HCT116 (cell line): ENCODE measurements at regions not wholly inside any gene's neighbourhood (a gene's known extent, or its start where the extent isn't known, plus 50 kb on each side); places are given as distances from the start of the nearest gene placed in this dataset.

Source experiments
- ATAC-seq: fragments of 200-7000 bp; cut with Tn5 transposase; 2 replicates; pipeline ENCODE4 v1.9.1; 2020; ENCODE audit warnings: mild to moderate bottlenecking, moderate library complexity
- BruUV-seq: library from RNA; stranded (reverse); fragments of 400-500 nt; replicated peaks from 2 replicates; lab custom pipeline; 2021; lab: Mats Ljungman, UMichigan
- CTCF ChIA-PET: fragments of 300-600 bp; sonication (Branson Sonifier 250); formaldehyde crosslinking; loops from one replicate; lab custom pipeline; 2021; ENCODE audit warnings: antibody characterized with exemption; lab: Charles Lee
- POLR2A ChIA-PET: fragments of 300-600, 350-600 bp; sonication (Branson Sonifier 250); formaldehyde crosslinking; loops from one replicate; lab custom pipeline; 2021; ENCODE audit warnings: antibody characterized with exemption; lab: Charles Lee
- RAD21 ChIA-PET, 2 experiments: fragments of 300-600 bp; sonication (Branson Sonifier 250); formaldehyde crosslinking; loops; one replicate each; lab custom pipeline; 2023; ENCODE audit warnings: low total read pairs in 2 of 2; ENCODE audit not compliant: uncharacterized antibody in 2 of 2, unreplicated experiment in 2 of 2, low non-redundant PET in 1 of 2; lab: Charles Lee
- DNase-seq: peaks from one replicate; pipeline ENCODE4 v3.0.0-alpha.2; 2010; ENCODE audit warnings: low read depth, low spot score
- H2AFZ ChIP-seq: fragments of 200-600 bp; shearing (Covaris generic), sonication (generic); 2 replicates; pipeline ENCODE4 v1.6.1; 2017; ENCODE audit warnings: low read depth, mixed run types, mixed read lengths, antibody characterized with exemption, low read length; ENCODE audit not compliant: poor library complexity, severe bottlenecking
- H3K27ac ChIP-seq: 2 replicates; pipeline ENCODE4 v1.5.1; 2012; ENCODE audit warnings: low read depth, low read length
- H3K27me3 ChIP-seq: fragments of 200-600 bp; sonication (generic); 2 replicates; pipeline ENCODE4 v1.6.1; 2016; ENCODE audit warnings: mixed run types, low read length, mixed read lengths; ENCODE audit not compliant: insufficient read depth
- H3K36me3 ChIP-seq, 2 experiments: fragments of 200-500 bp in 1 of 2; fragments of 200-600 bp in 1 of 2; sonication (Bioruptor generic) in 1 of 2; sonication (generic) in 1 of 2; 2 replicates each; pipeline versions ENCODE4 v1.5.1 to v1.6.1; 2014 to 2016; ENCODE audit warnings: low read length in 2 of 2, inconsistent platforms in 1 of 2, mixed read lengths in 1 of 2, mixed run types in 1 of 2; ENCODE audit not compliant: insufficient read depth in 2 of 2, control insufficient read depth in 1 of 2
- H3K4me1 ChIP-seq, 2 experiments: fragments of 200-600 bp in 1 of 2; sonication (generic) in 1 of 2; 2 replicates each; pipeline versions ENCODE4 v1.5.1 to v1.6.1; 2012 to 2017; ENCODE audit warnings: low read length in 2 of 2, inconsistent platforms in 1 of 2, mild to moderate bottlenecking in 1 of 2, mixed read lengths in 1 of 2, mixed run types in 1 of 2, moderate library complexity in 1 of 2; ENCODE audit not compliant: insufficient read depth in 2 of 2, control insufficient read depth in 1 of 2
- H3K4me2 ChIP-seq: fragments of 200-600 bp; sonication (generic); 2 replicates; pipeline ENCODE4 v1.6.1; 2017; ENCODE audit warnings: mixed run types, low read length, mixed read lengths
- H3K4me3 ChIP-seq, 2 experiments: fragments of 200-600 bp in 1 of 2; sonication (generic) in 1 of 2; replicated peaks in 1 of 2; 2 replicates each; pipeline ENCODE4 v1.5.1; 2011 to 2016; ENCODE audit warnings: low read length in 2 of 2, control low read depth in 1 of 2, low read depth in 1 of 2, mild to moderate bottlenecking in 1 of 2, mixed read lengths in 1 of 2, mixed run types in 1 of 2
- H3K79me2 ChIP-seq: fragments of 200-600 bp; sonication (generic); 2 replicates; pipeline ENCODE4 v1.6.1; 2017; ENCODE audit warnings: mild to moderate bottlenecking, mixed run types, low read length, moderate library complexity, mixed read lengths; ENCODE audit not compliant: insufficient read depth
- H3K9ac ChIP-seq: fragments of 200-600 bp; sonication (generic); 2 replicates; pipeline ENCODE4 v1.6.1; 2016; ENCODE audit warnings: low read length, mixed read lengths
- H3K9me2 ChIP-seq: fragments of 200-600 bp; sonication (generic), shearing (Covaris generic); 2 replicates; pipeline ENCODE4 v1.6.1; 2017; ENCODE audit warnings: mixed run types, mild to moderate bottlenecking, moderate library complexity; ENCODE audit not compliant: insufficient read depth
- H3K9me3 ChIP-seq, 2 experiments: fragments of 200-500 bp in 1 of 2; fragments of 200-600 bp in 1 of 2; sonication (Bioruptor generic) in 1 of 2; sonication (generic) in 1 of 2; 2 replicates each; pipeline ENCODE4 v1.6.1; 2014 to 2017; ENCODE audit warnings: low read length in 2 of 2, mixed read lengths in 2 of 2, inconsistent platforms in 1 of 2, low read depth in 1 of 2, mild to moderate bottlenecking in 1 of 2, mixed run types in 1 of 2, moderate library complexity in 1 of 2; ENCODE audit not compliant: control insufficient read depth in 1 of 2, insufficient read depth in 1 of 2
- H4K20me1 ChIP-seq: fragments of 200-600 bp; sonication (generic), shearing (Covaris generic); 2 replicates; pipeline ENCODE4 v1.6.1; 2017; ENCODE audit warnings: mixed run types, mild to moderate bottlenecking, moderate library complexity; ENCODE audit not compliant: insufficient read depth
- CTCF ChIP-seq, 3 experiments: fragments of 200-600 bp in 1 of 3; sonication (generic) in 1 of 3; IDR thresholded peaks in 2 of 3; conservative IDR thresholded peaks in 1 of 3; 2 replicates each; pipeline ENCODE4 v1.5.1; 2012 to 2017; ENCODE audit warnings: low read depth in 2 of 3, low read length in 2 of 3, antibody characterized with exemption in 1 of 3, borderline replicate concordance in 1 of 3, control low read depth in 1 of 3, mild to moderate bottlenecking in 1 of 3, mixed read lengths in 1 of 3, mixed run types in 1 of 3, moderate library complexity in 1 of 3; ENCODE audit not compliant: insufficient read depth in 1 of 3
- ELF1 ChIP-seq: IDR thresholded peaks from 2 replicates; pipeline ENCODE4 v1.6.1; 2012; ENCODE audit warnings: low read depth, borderline replicate concordance
- EZH2 ChIP-seq: fragments of 200-600 bp; sonication (generic); IDR thresholded peaks from 2 replicates; pipeline ENCODE4 v1.6.1; 2017; ENCODE audit warnings: antibody characterized with exemption, mixed run types
- FOSL1 ChIP-seq: IDR thresholded peaks from 2 replicates; pipeline ENCODE4 v1.6.1; 2012; ENCODE audit warnings: low read depth
- POLR2A ChIP-seq: IDR thresholded peaks from 2 replicates; pipeline ENCODE4 v1.7.0; 2011; ENCODE audit warnings: borderline replicate concordance; ENCODE audit not compliant: insufficient read depth, insufficient read length; ENCODE audit errors: extremely low read depth
- POLR2AphosphoS5 ChIP-seq: IDR thresholded peaks from 2 replicates; pipeline ENCODE4 v1.6.1; 2011; ENCODE audit warnings: mild to moderate bottlenecking, low read depth, low read length, moderate library complexity
- SRF ChIP-seq: IDR thresholded peaks from 2 replicates; pipeline ENCODE4 v1.6.1; 2012; ENCODE audit warnings: low read depth
- YY1 ChIP-seq: IDR thresholded peaks from 2 replicates; pipeline ENCODE4 v1.6.1; 2011; ENCODE audit warnings: low read length, low read depth, moderate library complexity, mild to moderate bottlenecking; ENCODE audit not compliant: insufficient replicate concordance; ENCODE audit errors: extremely low read depth
- ZNF274 ChIP-seq: fragments of 200-500 bp; sonication (Bioruptor generic); IDR thresholded peaks from 2 replicates; pipeline ENCODE4 v1.6.1; 2014; ENCODE audit warnings: mild to moderate bottlenecking, low read depth, low read length, inconsistent platforms
- intact Hi-C: fragments of 100-400 bp; cut with micrococcal nuclease; formaldehyde crosslinking; loops from 2 replicates; pipeline ENCODE4 v1.10.0; 2022
- TF ChIP-seq, protein P1 (sequence below): IDR thresholded peaks from 2 replicates; pipeline ENCODE4 v1.6.1; 2012; ENCODE audit warnings: low read depth

DNA sequence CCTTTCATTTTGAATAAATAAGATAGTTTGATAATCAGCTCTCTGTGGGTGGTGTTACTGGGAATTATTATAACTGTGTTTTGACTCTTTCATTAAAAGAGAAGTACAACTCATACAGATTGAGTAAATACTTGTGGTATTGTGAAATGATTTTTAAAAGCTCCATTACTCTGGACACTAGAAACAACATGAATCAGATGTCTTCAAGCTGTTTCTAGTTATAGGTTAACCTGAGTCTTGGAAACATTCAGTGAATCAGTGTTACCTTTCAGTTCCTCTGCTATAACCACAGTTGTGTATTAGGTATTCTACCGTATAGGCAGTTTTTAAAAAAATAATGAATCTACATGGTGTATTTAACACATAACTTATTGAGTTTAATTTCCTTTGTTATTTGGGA, 128.4 kb upstream of the SSTR1 start:
- DNase-seq (no peak), ATAC-seq (no peak)
- ChIA-PET CTCF (no interaction called here), POLR2A (no interaction called here), RAD21 (no interaction called here)
- Histone ChIP-seq H3K27ac (no peak overlapping the region), H3K9ac (no peak overlapping the region), H3K4me3 (no peak overlapping the region), H3K27me3 (no peaks in the 10 kb centered on the region), H3K4me2 (no peak overlapping the region), H3K36me3 (no peaks in the 10 kb centered on the region), H2AFZ (no peak overlapping the region), H3K4me1 (no peaks in the 10 kb centered on the region), H3K9me3 (no peaks in the 10 kb centered on the region; a peak in 1 of 4 replicates), H4K20me1 (no peaks in the 10 kb centered on the region), H3K9me2 (no peaks in the 10 kb centered on the region), H3K79me2 (no peaks in the 10 kb centered on the region)
- BruUV-seq, result no TSS peak
- intact Hi-C loops, result no loop called here
- no peak for TF ChIP-seq POLR2AphosphoS5
- TF ChIP-seq POLR2A, result no peak
- TF ChIP-seq, protein P1, sequence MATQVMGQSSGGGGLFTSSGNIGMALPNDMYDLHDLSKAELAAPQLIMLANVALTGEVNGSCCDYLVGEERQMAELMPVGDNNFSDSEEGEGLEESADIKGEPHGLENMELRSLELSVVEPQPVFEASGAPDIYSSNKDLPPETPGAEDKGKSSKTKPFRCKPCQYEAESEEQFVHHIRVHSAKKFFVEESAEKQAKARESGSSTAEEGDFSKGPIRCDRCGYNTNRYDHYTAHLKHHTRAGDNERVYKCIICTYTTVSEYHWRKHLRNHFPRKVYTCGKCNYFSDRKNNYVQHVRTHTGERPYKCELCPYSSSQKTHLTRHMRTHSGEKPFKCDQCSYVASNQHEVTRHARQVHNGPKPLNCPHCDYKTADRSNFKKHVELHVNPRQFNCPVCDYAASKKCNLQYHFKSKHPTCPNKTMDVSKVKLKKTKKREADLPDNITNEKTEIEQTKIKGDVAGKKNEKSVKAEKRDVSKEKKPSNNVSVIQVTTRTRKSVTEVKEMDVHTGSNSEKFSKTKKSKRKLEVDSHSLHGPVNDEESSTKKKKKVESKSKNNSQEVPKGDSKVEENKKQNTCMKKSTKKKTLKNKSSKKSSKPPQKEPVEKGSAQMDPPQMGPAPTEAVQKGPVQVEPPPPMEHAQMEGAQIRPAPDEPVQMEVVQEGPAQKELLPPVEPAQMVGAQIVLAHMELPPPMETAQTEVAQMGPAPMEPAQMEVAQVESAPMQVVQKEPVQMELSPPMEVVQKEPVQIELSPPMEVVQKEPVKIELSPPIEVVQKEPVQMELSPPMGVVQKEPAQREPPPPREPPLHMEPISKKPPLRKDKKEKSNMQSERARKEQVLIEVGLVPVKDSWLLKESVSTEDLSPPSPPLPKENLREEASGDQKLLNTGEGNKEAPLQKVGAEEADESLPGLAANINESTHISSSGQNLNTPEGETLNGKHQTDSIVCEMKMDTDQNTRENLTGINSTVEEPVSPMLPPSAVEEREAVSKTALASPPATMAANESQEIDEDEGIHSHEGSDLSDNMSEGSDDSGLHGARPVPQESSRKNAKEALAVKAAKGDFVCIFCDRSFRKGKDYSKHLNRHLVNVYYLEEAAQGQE, result no peak
- TF ChIP-seq FOSL1, result no peak
- TF ChIP-seq EZH2, result no peak
- TF ChIP-seq YY1, result no peak
- no peak for TF ChIP-seq ELF1
- TF ChIP-seq ZNF274, result no peak
- no peak for TF ChIP-seq CTCF (IDR thresholded peaks at IDR 0.05 in 2 of 3, conservative IDR thresholded peaks at IDR 0.05 in 1 of 3; ENCODE audit: borderline replicate concordance in 1 of 3, insufficient read depth in 1 of 3, low read depth in 2 of 3, low read length in 2 of 3)
- no peak for TF ChIP-seq SRF
